Psoas muscle (tissue), 7 donors: ENCODE measurements at regions not wholly inside any gene's neighbourhood (a gene's known extent, or its start where the extent isn't known, plus 50 kb on each side); places are given as distances from the start of the nearest gene placed in this dataset.
A peak's percentile ranks its signal among the peaks of the same experiment; 100 is the strongest.

ENCODE experiments used
- ATAC-seq, 4 donors: fragments of 200-7000 bp; cut with Tn5 transposase; one replicate each; pipeline ENCODE4 v1.9.1; 2020; ENCODE audit warnings: moderate library complexity in 3 of 4, mild to moderate bottlenecking in 2 of 4
- DNase-seq, 2 donors: peaks; one replicate each; pipeline ENCODE4 v3.0.0-alpha.2; 2020
- H3K27ac ChIP-seq: fragments of 200-600 bp; one replicate; pipeline ENCODE4 v1.8.0; 2022
- H3K27me3 ChIP-seq, 3 donors: fragments of 200-600 bp in 1 of 3; one replicate each; pipeline versions ENCODE4 v1.6.1 to v1.8.0; 2013 to 2022; ENCODE audit warnings: low read length in 2 of 3, mild to moderate bottlenecking in 2 of 3, moderate library complexity in 1 of 3; ENCODE audit not compliant: insufficient read depth in 3 of 3
- H3K36me3 ChIP-seq, 2 donors: fragments of 200-600 bp in 1 of 2; one replicate each; pipeline versions ENCODE4 v1.6.1 to v1.8.0; 2013 to 2022; ENCODE audit warnings: low read depth in 1 of 2, mild to moderate bottlenecking in 1 of 2, moderate library complexity in 1 of 2; ENCODE audit not compliant: insufficient read depth in 1 of 2
- H3K4me1 ChIP-seq: fragments of 200-600 bp; one replicate; pipeline ENCODE4 v1.8.0; 2022
- H3K4me3 ChIP-seq: fragments of 200-600 bp; one replicate; pipeline ENCODE4 v1.8.0; 2022; ENCODE audit warnings: mild to moderate bottlenecking
- H3K9me3 ChIP-seq: fragments of 200-600 bp; one replicate; pipeline ENCODE4 v1.8.0; 2022
- CTCF ChIP-seq: fragments of 200-600 bp; IDR thresholded peaks from one replicate; pipeline ENCODE4 v1.8.0; 2022; ENCODE audit warnings: antibody characterized with exemption
- WGBS, 3 donors: extraction: QIAGEN DNeasy Blood & Tissue Kit; methylation state at CpG; one replicate each; pipeline versions ENCODE4 v1.1.6 to v1.1.7; 2013; 5-methylcytosine and 5-hydroxymethylcytosine counted together
- intact Hi-C, 2 donors: fragments of 100-400 bp; cut with DNase I; formaldehyde crosslinking; loops; one replicate each; pipeline versions ENCODE4 v1.11.0 to v1.14.2; 2022
- donor health status: healthy with polysubstance abuse.
- donor health status: DM: no; HTN: no; CAD: no; lungs with moderate emphysema.
- donor health status: Bipolar disorder and iron deficiency.
- donor health status: healthy.
- donor health status: DM: yes; HTN: yes; CAD: no.
- donor health status: DM: no; HTN: no; CAD: no.
- donor health status: DM: yes; HTN: yes; CAD: no.

GRCh38 chr6:22043284-22043962 is 253.4 kb downstream of the PRL start:
- no peaks in the 10 kb centered on the region for H3K36me3 ChIP-seq
- no peaks in the 10 kb centered on the region for H3K27me3 ChIP-seq
- intact Hi-C loops = no loop called here
- DNase-seq (peak; percentile 28 to 68), ATAC-seq (peak; percentile 64 to 91 (median 83))
- H3K4me1 ChIP-seq = peaks cover 21% of the 10 kb centered on the region
- no peak for TF ChIP-seq CTCF
- peak overlapping the region; percentile 71 for H3K27ac ChIP-seq
- WGBS, 3 donors = 7 to 13% (median 11%) methylated on average over 7 of the region's 7 CpGs
- H3K4me3 ChIP-seq = peak overlapping the region; percentile 54
- peaks cover 4% of the 10 kb centered on the region for H3K9me3 ChIP-seq

GRCh38 chr6:22045261-22045912 is 251.4 kb downstream of the PRL start:
- 79 to 95% (median 82%) methylated on average over 3 of the region's 3 CpGs for WGBS, 3 donors
- Histone ChIP-seq H3K27ac (no peak overlapping the region), H3K27me3 (no peaks in the 10 kb centered on the region), H3K36me3 (no peaks in the 10 kb centered on the region), H3K4me1 (peaks cover 21% of the 10 kb centered on the region), H3K4me3 (no peak overlapping the region), H3K9me3 (no peaks in the 10 kb centered on the region)
- intact Hi-C loops = no loop called here
- ATAC-seq (no peak), DNase-seq (no peak)
- no peak for TF ChIP-seq CTCF

GRCh38 chr6:22049002-22049401 is 247.8 kb downstream of the PRL start:
- peaks cover 5% of the 10 kb centered on the region for H3K4me1 ChIP-seq
- no peak for TF ChIP-seq CTCF
- H3K4me3 ChIP-seq = no peak overlapping the region
- intact Hi-C loops = no loop called here
- H3K9me3 ChIP-seq = no peaks in the 10 kb centered on the region
- no peak for DNase-seq
- no peak overlapping the region for H3K27ac ChIP-seq
- H3K36me3 ChIP-seq = no peaks in the 10 kb centered on the region
- no peaks in the 10 kb centered on the region for H3K27me3 ChIP-seq
- no peak for ATAC-seq

GRCh38 chr6:22053391-22053997 is 243.3 kb downstream of the PRL start:
- 81 to 86% (median 85%) methylated on average over 3 of the region's 3 CpGs for WGBS, 3 donors
- Histone ChIP-seq H3K4me3 (no peak overlapping the region), H3K36me3 (no peaks in the 10 kb centered on the region), H3K9me3 (no peaks in the 10 kb centered on the region), H3K4me1 (no peaks in the 10 kb centered on the region), H3K27ac (no peak overlapping the region), H3K27me3 (no peaks in the 10 kb centered on the region)
- no peak for ATAC-seq
- DNase-seq = no peak
- intact Hi-C loops = no loop called here
- no peak for TF ChIP-seq CTCF
